Ascending aorta (tissue), 2 donors: ENCODE measurements at regions not wholly inside any gene's neighbourhood (a gene's known extent, or its start where the extent isn't known, plus 50 kb on each side); places are given as distances from the start of the nearest gene placed in this dataset.

Source experiments
- DNase-seq, 2 donors: peaks; one replicate each; pipeline ENCODE4 v3.0.0-alpha.2; 2019; ENCODE audit warnings: low spot score in 2 of 2
- H3K27ac ChIP-seq, 2 donors: fragments of 200-600 bp; sonication (generic); one replicate each; pipeline ENCODE4 v1.5.1; 2016 to 2017; ENCODE audit warnings: mild to moderate bottlenecking in 1 of 2
- H3K27me3 ChIP-seq: fragments of 200-600 bp; sonication (generic); one replicate; pipeline ENCODE4 v1.5.1; 2017
- H3K36me3 ChIP-seq, 2 donors: fragments of 200-600 bp; sonication (generic); one replicate each; pipeline ENCODE4 v1.5.1; 2016
- H3K4me1 ChIP-seq, 2 donors: fragments of 200-600 bp; sonication (generic); one replicate each; pipeline ENCODE4 v1.5.1; 2016 to 2017; ENCODE audit warnings: mild to moderate bottlenecking in 1 of 2
- H3K4me3 ChIP-seq, 2 donors: fragments of 200-600 bp; sonication (generic); one replicate each; pipeline ENCODE4 v1.5.1; 2016 to 2017; ENCODE audit warnings: mild to moderate bottlenecking in 1 of 2
- H3K9me3 ChIP-seq, 2 donors: fragments of 200-600 bp; sonication (generic); one replicate each; pipeline ENCODE4 v1.5.1; 2016
- CTCF ChIP-seq, 3 experiments: fragments of 200-600 bp in 2 of 3; fragments of 450-650 bp in 1 of 3; sonication (generic) in 2 of 3; IDR thresholded peaks; one replicate each; pipeline ENCODE4 v1.5.1; 2016 to 2019; ENCODE audit warnings: antibody characterized with exemption in 3 of 3, mild to moderate bottlenecking in 1 of 3, moderate library complexity in 1 of 3
- intact Hi-C: fragments of 100-400 bp; cut with DNase I; formaldehyde crosslinking; loops from one replicate; pipeline ENCODE4 v1.15.1; 2023

- Histone ChIP-seq H3K27me3 (no peaks in the 10 kb centered on the region), H3K4me3 (no peak overlapping the region), H3K9me3 (no peaks in the 10 kb centered on the region), H3K36me3 (no peaks in the 10 kb centered on the region), H3K4me1 (peaks cover 2 to 4% of the 10 kb centered on the region in 2 donors), H3K27ac (no peak overlapping the region)
- DNase-seq = no peak
- no peak for TF ChIP-seq CTCF (IDR thresholded peaks at IDR 0.05)
- intact Hi-C loops = no loop called here
Measured at GRCh38 chr9:136611606-136612005, 51.1 kb upstream of the EGFL7 start.

- TF ChIP-seq CTCF (IDR thresholded peaks at IDR 0.05) = no peak
- H3K4me3 ChIP-seq = no peak overlapping the region
Measured at GRCh38 chr9:136611119-136611518, 51.6 kb upstream of the EGFL7 start.

GRCh38 chr9:136610426-136610825 is 52.3 kb upstream of the EGFL7 start:
- no peaks in the 10 kb centered on the region for H3K27me3 ChIP-seq
- H3K4me1 ChIP-seq = peaks cover 11 to 14% of the 10 kb centered on the region in 2 donors
- intact Hi-C loops = no loop called here
- no peaks in the 10 kb centered on the region for H3K36me3 ChIP-seq
- no peak overlapping the region for H3K27ac ChIP-seq
- H3K4me3 ChIP-seq = no peak overlapping the region
- DNase-seq = no peak
- TF ChIP-seq CTCF (IDR thresholded peaks at IDR 0.05) = no peak
- no peaks in the 10 kb centered on the region for H3K9me3 ChIP-seq

More at GRCh38 chr9:136611119-136611518, 51.6 kb upstream of the EGFL7 start:
- intact Hi-C loops = no loop called here
- no peak for DNase-seq
- H3K36me3 ChIP-seq = no peaks in the 10 kb centered on the region
- no peaks in the 10 kb centered on the region for H3K27me3 ChIP-seq
- no peaks in the 10 kb centered on the region for H3K9me3 ChIP-seq
- no peak overlapping the region for H3K27ac ChIP-seq
- H3K4me1 ChIP-seq = peaks cover 7 to 9% of the 10 kb centered on the region in 2 donors

GRCh38 chr9:136609838-136610311 is 52.8 kb upstream of the EGFL7 start:
- no peak overlapping the region for H3K4me3 ChIP-seq
- TF ChIP-seq CTCF (IDR thresholded peaks at IDR 0.05) = no peak
- peaks cover 11 to 18% of the 10 kb centered on the region in 2 donors for H3K4me1 ChIP-seq
- no peak overlapping the region for H3K27ac ChIP-seq
- no peaks in the 10 kb centered on the region for H3K27me3 ChIP-seq
- intact Hi-C loops = loop anchor here (5.0 kb wide), 1 partner anchor 38 kb away; no protein-coding TSS in a partner anchor
- no peak for DNase-seq
- no peaks in the 10 kb centered on the region for H3K9me3 ChIP-seq
- H3K36me3 ChIP-seq = no peaks in the 10 kb centered on the region

GRCh38 chr9:136609160-136609475 is 53.6 kb upstream of the EGFL7 start:
- Histone ChIP-seq H3K27me3 (no peaks in the 10 kb centered on the region), H3K36me3 (no peaks in the 10 kb centered on the region), H3K4me1 (peaks cover 11 to 20% of the 10 kb centered on the region in 2 donors), H3K4me3 (no peak overlapping the region), H3K9me3 (no peaks in the 10 kb centered on the region), H3K27ac (no peak overlapping the region)
- intact Hi-C loops = loop anchor here (5.0 kb wide), 1 partner anchor 37 kb away; no protein-coding TSS in a partner anchor
- TF ChIP-seq CTCF (IDR thresholded peaks at IDR 0.05) = no peak
- DNase-seq = no peak
